NCI-H2081 (cell line): ENCODE measurements at regions not wholly inside any gene's neighbourhood (a gene's known extent, or its start where the extent isn't known, plus 50 kb on each side); places are given as distances from the start of the nearest gene placed in this dataset.
"Not testable (repeated sequence)": the region's sequence is repeated elsewhere in the genome, so short reads cannot be mapped to it uniquely, and the experiment has no call there.

Experiments used
- DNase-seq, 2 experiments: peaks; one replicate each; lab custom pipeline; 2025; lab: John Stamatoyannopoulos, UW

- DNase-seq, result no peak
Measured at GRCh38 chr5:143533978-143534760, 130.7 kb upstream of the NR3C1 start.

- DNase-seq, result no peak
Measured at GRCh38 chr5:143533475-143533874, 130.0 kb upstream of the NR3C1 start.

- no peak for DNase-seq
Measured at GRCh38 chr5:143527808-143528207, 124.3 kb upstream of the NR3C1 start.

GRCh38 chr5:143525176-143525575 lies 121.7 kb upstream of the NR3C1 start:
- DNase-seq, result no peak

GRCh38 chr5:143524338-143524945 lies 121.0 kb upstream of the NR3C1 start:
- no peak for DNase-seq

GRCh38 chr5:143521846-143522400 lies 118.4 kb upstream of the NR3C1 start:
- no peak for DNase-seq

GRCh38 chr5:143521141-143521540 lies 117.7 kb upstream of the NR3C1 start:
- DNase-seq, result no peak

GRCh38 chr5:143519215-143519614 lies 115.7 kb upstream of the NR3C1 start:
- DNase-seq, result not testable (repeated sequence)

GRCh38 chr5:143517824-143518223 lies 114.3 kb upstream of the NR3C1 start:
- not testable (repeated sequence) for DNase-seq

- no peak for DNase-seq
Measured at GRCh38 chr5:143516249-143516648, 112.8 kb upstream of the NR3C1 start.

- no peak for DNase-seq
Measured at GRCh38 chr5:143515829-143516228, 112.3 kb upstream of the NR3C1 start.

GRCh38 chr5:143514616-143515335 lies 111.3 kb upstream of the NR3C1 start:
- no peak for DNase-seq

- DNase-seq, result no peak
Measured at GRCh38 chr5:143513720-143514119, 110.2 kb upstream of the NR3C1 start.

GRCh38 chr5:143511736-143512135 lies 108.2 kb upstream of the NR3C1 start:
- DNase-seq, result no peak

GRCh38 chr5:143509758-143510221 lies 106.3 kb upstream of the NR3C1 start:
- no peak for DNase-seq

- DNase-seq, result no peak
Measured at GRCh38 chr5:143506836-143507552, 103.5 kb upstream of the NR3C1 start.

- no peak for DNase-seq
Measured at GRCh38 chr5:143505934-143506333, 102.4 kb upstream of the NR3C1 start.

GRCh38 chr5:143505354-143505753 lies 101.9 kb upstream of the NR3C1 start:
- DNase-seq, result no peak

GRCh38 chr5:143501310-143502044 lies 98.0 kb upstream of the NR3C1 start:
- no peak for DNase-seq

- DNase-seq, result no peak
Measured at GRCh38 chr5:143499480-143500114, 96.1 kb upstream of the NR3C1 start.

GRCh38 chr5:143498821-143499220 lies 95.3 kb upstream of the NR3C1 start:
- DNase-seq, result no peak
